ENCODE measurements at regions not wholly inside any gene's neighbourhood (a gene's known extent, or its start where the extent isn't known, plus 50 kb on each side); places are given as distances from the start of the nearest gene placed in this dataset.

DNA sequence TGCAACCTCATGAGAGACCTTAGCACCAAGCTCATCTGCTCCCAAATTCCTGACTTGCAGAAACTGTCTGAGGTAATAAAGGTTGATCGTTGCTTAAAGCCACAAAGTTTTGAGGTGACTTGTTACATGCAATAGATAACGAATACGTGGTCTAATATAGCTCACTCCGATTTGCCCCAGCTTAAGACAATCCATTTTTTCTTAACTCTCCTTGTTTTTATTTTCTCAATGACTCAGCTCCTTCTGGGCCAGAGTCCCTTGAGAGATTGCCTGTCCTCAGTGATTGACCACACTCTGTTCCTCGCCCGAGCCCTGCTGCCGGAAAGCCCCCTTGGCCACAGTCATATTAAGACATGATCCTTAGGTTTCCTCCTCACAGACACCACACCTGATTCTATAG lies 63.7 kb upstream of the FANCC start:
- DNase-seq (ENCODE audit: low read depth) = peak; percentile 50
- TF ChIP-seq, protein P1, sequence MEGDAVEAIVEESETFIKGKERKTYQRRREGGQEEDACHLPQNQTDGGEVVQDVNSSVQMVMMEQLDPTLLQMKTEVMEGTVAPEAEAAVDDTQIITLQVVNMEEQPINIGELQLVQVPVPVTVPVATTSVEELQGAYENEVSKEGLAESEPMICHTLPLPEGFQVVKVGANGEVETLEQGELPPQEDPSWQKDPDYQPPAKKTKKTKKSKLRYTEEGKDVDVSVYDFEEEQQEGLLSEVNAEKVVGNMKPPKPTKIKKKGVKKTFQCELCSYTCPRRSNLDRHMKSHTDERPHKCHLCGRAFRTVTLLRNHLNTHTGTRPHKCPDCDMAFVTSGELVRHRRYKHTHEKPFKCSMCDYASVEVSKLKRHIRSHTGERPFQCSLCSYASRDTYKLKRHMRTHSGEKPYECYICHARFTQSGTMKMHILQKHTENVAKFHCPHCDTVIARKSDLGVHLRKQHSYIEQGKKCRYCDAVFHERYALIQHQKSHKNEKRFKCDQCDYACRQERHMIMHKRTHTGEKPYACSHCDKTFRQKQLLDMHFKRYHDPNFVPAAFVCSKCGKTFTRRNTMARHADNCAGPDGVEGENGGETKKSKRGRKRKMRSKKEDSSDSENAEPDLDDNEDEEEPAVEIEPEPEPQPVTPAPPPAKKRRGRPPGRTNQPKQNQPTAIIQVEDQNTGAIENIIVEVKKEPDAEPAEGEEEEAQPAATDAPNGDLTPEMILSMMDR (IDR thresholded peaks at IDR 0.05; ENCODE audit: insufficient read depth, low read length) = no peak
- H3K4me3 ChIP-seq (ENCODE audit: low read depth, low read length) = no peak overlapping the region

- no peak overlapping the region for H3K4me3 ChIP-seq (ENCODE audit: low read depth, low read length)
- no peak for DNase-seq (ENCODE audit: low read depth)
- TF ChIP-seq, protein P1 (IDR thresholded peaks at IDR 0.05; ENCODE audit: insufficient read depth, low read length) = no peak
Measured at GRCh38 chr9:95379630-95380029, 62.1 kb upstream of the FANCC start.

DNA sequence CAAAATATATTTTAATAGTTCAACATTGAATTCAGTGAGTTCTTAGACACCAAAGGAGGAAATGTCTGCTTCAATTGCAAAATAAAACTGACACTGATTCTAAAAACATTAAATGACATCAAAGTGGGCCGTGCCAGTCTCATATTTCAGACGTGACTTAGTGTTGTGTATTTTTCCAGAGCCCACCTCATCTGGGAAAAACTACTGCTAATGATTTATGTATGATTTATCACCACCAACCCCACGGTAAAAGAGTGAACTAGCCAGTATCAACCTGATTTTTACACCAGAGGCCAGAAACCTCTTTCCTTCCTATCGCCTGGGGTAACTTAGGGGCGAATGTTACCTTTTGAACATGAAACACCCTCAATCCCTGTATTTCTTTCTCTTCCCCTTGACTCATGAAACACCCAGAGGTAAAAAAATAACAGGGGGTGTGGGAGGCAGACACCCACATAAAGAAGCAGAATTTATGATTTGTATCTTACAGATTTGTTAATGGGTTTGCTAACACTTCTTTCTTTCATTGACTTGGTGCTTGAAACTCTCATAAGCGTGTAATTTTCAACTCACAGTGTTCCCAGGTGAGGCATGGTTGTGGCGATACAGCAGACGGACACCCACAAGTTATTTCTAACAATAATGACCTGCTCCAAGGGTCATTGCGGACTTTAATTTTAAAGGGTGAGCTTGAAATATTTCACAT lies 56.4 kb upstream of the FANCC start:
- no peak overlapping the region for H3K4me3 ChIP-seq (ENCODE audit: low read depth, low read length)
- DNase-seq (ENCODE audit: low read depth) = no peak
- TF ChIP-seq, protein P1 (IDR thresholded peaks at IDR 0.05; ENCODE audit: insufficient read depth, low read length) = no peak

DNA sequence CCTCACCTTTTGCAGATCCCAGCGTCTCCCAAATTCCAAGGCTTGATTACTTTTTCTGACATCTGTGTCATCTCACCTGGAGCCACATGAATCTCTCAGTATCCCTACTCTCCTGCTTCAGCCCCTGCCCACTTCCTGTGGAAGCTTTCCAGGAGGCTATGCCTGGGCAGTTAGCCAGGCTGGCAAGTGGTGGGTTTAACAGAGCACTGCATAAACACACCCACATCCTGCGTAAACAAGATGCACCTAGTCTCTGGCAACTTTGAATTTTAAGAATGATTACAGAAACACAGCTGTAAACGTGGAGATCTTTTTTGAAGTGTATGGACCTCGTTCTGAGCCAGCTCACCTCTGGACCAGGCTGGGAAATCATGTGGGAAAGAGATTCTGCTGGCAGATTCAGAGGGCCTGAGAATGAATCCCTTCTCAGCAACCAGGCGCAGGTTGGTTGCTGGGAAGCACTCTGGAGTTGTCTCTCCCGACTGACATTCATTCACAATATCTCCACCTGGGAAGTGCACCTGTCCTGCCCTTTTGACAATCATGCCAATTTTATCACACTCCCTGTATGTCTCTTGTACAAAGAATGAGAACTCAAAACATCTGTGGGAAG lies 55.7 kb upstream of the FANCC start:
- DNase-seq (ENCODE audit: low read depth) = no peak
- H3K4me3 ChIP-seq (ENCODE audit: low read depth, low read length) = no peak overlapping the region
- TF ChIP-seq, protein P1 (IDR thresholded peaks at IDR 0.05; ENCODE audit: insufficient read depth, low read length) = no peak

DNA sequence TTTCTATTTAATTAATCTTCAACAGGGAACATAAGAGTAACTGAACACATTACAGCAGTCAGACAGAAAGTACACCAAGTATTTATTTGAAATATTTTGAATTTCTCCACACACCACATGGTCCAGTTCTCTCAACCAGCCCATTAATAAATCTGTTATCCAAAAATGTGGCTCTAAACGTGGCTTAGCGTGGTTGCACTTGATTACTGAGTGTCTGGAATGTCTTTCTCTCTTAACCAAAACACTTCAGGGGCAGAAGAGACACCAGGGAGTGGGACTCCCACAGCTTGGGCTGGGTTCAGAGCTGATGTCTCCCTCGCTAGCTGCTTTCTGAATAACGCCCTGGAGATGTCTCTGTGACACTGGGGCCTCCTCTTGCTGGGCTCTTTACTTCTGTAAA lies 52.6 kb upstream of the FANCC start:
- TF ChIP-seq, protein P1 (IDR thresholded peaks at IDR 0.05; ENCODE audit: insufficient read depth, low read length) = no peak
- DNase-seq (ENCODE audit: low read depth) = no peak
- no peak overlapping the region for H3K4me3 ChIP-seq (ENCODE audit: low read depth, low read length)

GRCh38 chr9:95368377-95369160 lies 51.1 kb upstream of the FANCC start:
- TF ChIP-seq, protein P1 (IDR thresholded peaks at IDR 0.05; ENCODE audit: insufficient read depth, low read length) = no peak
- no peak for DNase-seq (ENCODE audit: low read depth)
- no peak overlapping the region for H3K4me3 ChIP-seq (ENCODE audit: low read depth, low read length)

Measured in fibroblast of the aortic adventitia (primary cell).